Esophagus squamous epithelium (tissue), 4 donors: ENCODE measurements at regions not wholly inside any gene's neighbourhood (a gene's known extent, or its start where the extent isn't known, plus 50 kb on each side); places are given as distances from the start of the nearest gene placed in this dataset.

Experiments used
- CTCF ChIP-seq, 6 experiments: fragments of 450-650 bp in 4 of 6; fragments of 200-600 bp in 2 of 6; sonication (generic) in 2 of 6; IDR thresholded peaks; one replicate each; pipeline ENCODE4 v1.5.1; 2016 to 2019; ENCODE audit warnings: antibody characterized with exemption in 6 of 6, mild to moderate bottlenecking in 4 of 6, moderate library complexity in 4 of 6
- POLR2A ChIP-seq, 4 donors: fragments of 450-650 bp; IDR thresholded peaks; one replicate each; pipeline ENCODE4 v1.6.1; 2017; ENCODE audit warnings: antibody characterized with exemption in 4 of 4, mild to moderate bottlenecking in 4 of 4, moderate library complexity in 3 of 4

GRCh38 chr3:191737742-191738141 is 276.8 kb downstream of the PYDC2 start:
- no peak for TF ChIP-seq CTCF (IDR thresholded peaks at IDR 0.05)
- no peak for TF ChIP-seq POLR2A (IDR thresholded peaks at IDR 0.05)
